GM23248 (cell line): ENCODE measurements at regions not wholly inside any gene's neighbourhood (a gene's known extent, or its start where the extent isn't known, plus 50 kb on each side); places are given as distances from the start of the nearest gene placed in this dataset.

Experiments
- EZH2 ChIP-seq: fragments of 200-600 bp; sonication (generic); IDR thresholded peaks from 2 replicates; pipeline ENCODE4 v1.6.1; 2018; ENCODE audit warnings: antibody characterized with exemption, mild to moderate bottlenecking; ENCODE audit not compliant: insufficient read depth, poor library complexity, severe bottlenecking
- EZH2phosphoT487 ChIP-seq: fragments of 200-600 bp; sonication (generic); IDR thresholded peaks from 2 replicates; pipeline ENCODE4 v1.6.1; 2018; ENCODE audit warnings: antibody characterized with exemption, moderate library complexity, mild to moderate bottlenecking, low read depth; ENCODE audit not compliant: insufficient read depth

- TF ChIP-seq EZH2 = no peak
- no peak for TF ChIP-seq EZH2phosphoT487
These were observed 947.8 kb downstream of the NR2F1-AS1 start for GRCh38 chr5:92633176-92633575.
